ENCODE measurements at regions not wholly inside any gene's neighbourhood (a gene's known extent, or its start where the extent isn't known, plus 50 kb on each side); places are given as distances from the start of the nearest gene placed in this dataset.

GRCh38 chr22:48615171-48616008 is 1212.3 kb downstream of the BRD1 start:
- no peak for TF ChIP-seq CTCF (IDR thresholded peaks at IDR 0.05)
- no peak for TF ChIP-seq ZFX (IDR thresholded peaks at IDR 0.05; ENCODE audit: borderline replicate concordance)
